ENCODE measurements at regions not wholly inside any gene's neighbourhood (a gene's known extent, or its start where the extent isn't known, plus 50 kb on each side); places are given as distances from the start of the nearest gene placed in this dataset.

GRCh38 chr12:124626971-124627411, 59.6 kb upstream of the NCOR2 start:
- DNase-seq: no peak

- DNase-seq: no peak
These were observed 58.7 kb upstream of the NCOR2 start for GRCh38 chr12:124625867-124626675.

GRCh38 chr12:124624823-124625222, 57.4 kb upstream of the NCOR2 start:
- no peak for DNase-seq

GRCh38 chr12:124623344-124624035, 56.1 kb upstream of the NCOR2 start:
- DNase-seq: no peak

GRCh38 chr12:124622764-124623163, 55.4 kb upstream of the NCOR2 start:
- DNase-seq: no peak

- DNase-seq: no peak
These were observed 54.9 kb upstream of the NCOR2 start for GRCh38 chr12:124622331-124622730.

GRCh38 chr12:124621296-124621660, 53.9 kb upstream of the NCOR2 start:
- no peak for DNase-seq

- DNase-seq: no peak
These were observed 53.3 kb upstream of the NCOR2 start for GRCh38 chr12:124620606-124621295.

- DNase-seq: no peak
These were observed 51.0 kb upstream of the NCOR2 start for GRCh38 chr12:124618291-124618902.

- DNase-seq: peak; percentile 81
These were observed 50.2 kb upstream of the NCOR2 start for GRCh38 chr12:124617615-124618014.

Data from retina (tissue), 1 donor.